GM21529 (cell line): ENCODE measurements at regions not wholly inside any gene's neighbourhood (a gene's known extent, or its start where the extent isn't known, plus 50 kb on each side); places are given as distances from the start of the nearest gene placed in this dataset.

Experiments used
- ATAC-seq: cut with Tn5 transposase; IDR thresholded peaks from one replicate; pipeline ENCODE4 v1.9.1; 2021; ENCODE audit not compliant: unreplicated experiment

DNA sequence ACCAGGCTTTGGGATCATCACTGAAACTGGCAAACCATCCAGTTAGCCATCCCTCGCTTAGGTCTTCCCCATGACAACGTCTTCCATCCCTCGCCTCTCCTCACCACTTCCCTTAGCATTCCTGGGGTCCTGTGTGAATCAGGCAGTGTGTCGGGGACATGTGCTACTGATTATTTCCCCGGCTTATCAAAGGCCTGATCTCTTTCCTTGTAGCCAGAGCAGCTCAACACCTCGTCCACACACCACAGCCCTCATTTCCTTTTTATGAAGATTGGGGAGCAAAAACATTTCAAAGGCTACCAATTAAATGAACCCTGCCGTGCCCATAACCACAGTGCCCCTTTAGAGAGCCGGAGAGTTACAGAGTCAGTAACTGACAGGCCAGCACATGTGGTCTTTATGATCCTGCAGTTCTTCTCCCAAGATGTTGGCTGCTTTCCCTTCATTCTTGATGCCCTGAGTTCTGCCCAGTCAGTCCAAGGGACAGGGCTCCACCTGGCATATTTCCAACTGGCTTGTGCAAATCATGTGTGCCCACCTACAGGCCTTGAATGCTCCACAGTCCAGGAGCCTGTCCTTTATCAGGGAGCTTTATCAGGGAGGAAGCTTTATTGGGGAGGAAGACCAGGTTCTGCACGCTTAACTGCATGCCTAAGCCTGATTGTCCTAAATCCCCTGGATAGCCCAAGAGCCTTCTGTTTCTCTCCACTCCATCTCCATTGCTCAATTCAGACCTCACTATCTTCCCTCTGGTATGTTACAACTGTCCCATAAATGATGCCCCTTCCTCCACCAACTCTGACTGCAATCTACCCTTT, 343.1 kb downstream of the CYRIA start:
- ATAC-seq = no peak

DNA sequence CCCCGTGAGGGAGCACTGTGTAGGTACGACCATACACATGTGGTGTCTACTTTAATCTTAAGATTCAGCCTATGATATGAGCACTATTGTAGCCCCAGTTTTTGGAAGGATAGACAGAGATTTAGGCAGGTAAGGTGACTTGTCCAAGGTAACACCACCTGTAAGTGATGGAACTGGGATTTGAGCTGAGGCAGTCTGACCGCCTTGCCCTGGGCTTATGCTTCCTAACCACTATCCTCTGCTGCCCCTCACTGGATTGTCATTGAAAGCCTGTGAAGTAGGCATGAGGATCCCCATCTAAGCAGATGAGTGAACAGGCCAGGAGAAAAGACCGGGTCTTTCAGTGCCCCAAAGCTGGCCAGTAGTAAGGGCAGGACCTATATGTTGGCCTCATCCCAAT, 343.8 kb downstream of the CYRIA start:
- ATAC-seq = no peak

DNA sequence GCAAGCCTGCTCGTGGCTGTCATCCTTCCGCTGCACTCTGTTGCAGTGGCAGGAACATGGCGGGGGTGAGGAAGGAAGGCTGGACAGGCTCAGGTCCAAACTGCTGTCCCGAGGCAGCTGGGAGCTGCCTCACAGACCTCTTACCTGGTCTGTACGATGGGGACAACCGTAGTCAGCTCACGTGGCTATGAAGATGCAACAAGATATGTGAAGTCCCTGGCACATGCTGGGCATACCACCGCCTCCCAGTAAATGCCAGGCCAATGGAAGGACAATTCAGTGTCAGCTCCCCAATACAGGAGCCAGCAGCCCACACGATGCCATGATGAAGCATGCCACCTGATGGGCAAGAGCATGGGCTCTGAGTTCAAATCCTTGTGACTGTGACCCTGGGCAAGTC, 344.4 kb downstream of the CYRIA start:
- ATAC-seq = no peak

DNA sequence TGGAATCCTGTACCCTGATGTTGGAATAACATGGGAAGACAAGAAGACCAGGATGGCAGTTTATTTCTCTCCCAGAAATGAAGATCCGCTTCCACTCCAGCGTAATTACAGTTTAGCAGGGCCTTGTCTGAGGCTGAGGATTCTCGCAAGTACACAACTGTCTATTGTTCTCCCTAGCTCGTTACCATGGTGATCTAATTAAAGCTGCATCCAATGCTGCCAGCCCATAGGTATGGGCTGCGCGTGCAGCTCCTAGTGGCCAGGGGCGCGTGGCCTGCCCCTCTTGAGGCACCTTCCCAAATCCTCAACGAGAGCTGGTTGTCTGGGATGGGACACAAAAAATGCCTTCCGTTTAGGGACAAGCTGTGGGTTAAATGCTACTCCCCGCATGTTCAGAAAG, 344.9 kb downstream of the CYRIA start:
- ATAC-seq = no peak

DNA sequence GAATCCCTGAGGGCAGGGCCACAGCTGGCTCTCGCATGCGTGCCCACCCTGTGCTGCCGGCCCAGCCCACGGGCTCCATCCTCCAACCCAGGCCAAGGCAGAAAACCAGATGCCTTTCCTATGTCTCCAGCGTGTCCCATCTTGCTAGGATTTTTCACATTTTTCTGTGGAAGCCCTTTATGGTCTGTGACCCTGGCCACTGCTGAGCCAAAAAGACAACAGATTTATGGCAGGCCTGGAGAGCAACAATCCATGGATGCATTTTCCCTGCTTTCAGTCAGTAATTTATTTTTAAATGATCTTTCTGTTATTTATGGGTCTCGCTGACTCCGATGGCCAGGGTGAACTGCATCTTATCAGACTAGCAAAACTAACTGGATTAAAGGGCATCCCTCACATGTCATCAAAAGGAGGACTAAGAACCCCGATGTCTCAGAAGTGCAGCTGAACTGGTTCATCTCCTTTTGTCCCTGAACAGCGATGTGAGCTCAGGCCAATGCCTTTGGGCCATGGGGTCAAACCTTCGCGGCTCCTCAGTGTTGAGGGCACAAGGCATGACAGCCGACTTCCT, 346.0 kb downstream of the CYRIA start:
- ATAC-seq = no peak

DNA sequence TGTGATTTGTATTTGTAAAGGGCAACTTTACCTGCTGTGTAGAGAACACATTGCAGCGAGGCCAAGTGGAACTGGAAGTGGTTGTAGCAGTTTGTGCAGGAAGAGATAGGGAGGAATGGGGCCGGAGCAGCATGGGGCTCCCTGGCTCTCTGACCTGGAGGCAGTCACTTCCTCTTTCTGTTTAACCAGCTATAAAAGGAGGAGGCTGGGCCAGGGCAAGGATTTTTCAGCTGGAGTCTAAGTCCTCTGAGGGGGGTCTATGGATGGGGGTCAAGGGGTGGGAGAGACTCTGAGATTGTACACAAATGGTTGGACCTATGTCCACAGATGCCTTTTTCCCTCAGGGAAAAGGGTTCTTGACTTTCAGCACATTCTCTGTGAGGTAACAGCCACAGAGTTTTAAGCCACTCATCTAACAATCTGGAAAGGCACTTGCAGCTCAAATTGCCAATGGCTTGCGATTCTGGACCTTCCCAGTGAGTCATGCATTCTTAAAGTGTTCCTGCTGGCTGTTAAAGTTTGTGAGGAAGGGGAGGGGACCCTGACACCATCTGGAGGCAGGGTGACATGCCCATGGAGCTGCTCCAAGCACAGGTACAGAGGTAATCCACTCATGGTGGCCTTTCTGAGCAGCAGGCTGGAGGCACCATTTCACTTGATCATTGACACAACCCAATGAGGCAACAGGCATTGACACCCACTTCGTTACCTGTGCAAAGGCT, 347.0 kb downstream of the CYRIA start:
- peak; percentile 67 for ATAC-seq

DNA sequence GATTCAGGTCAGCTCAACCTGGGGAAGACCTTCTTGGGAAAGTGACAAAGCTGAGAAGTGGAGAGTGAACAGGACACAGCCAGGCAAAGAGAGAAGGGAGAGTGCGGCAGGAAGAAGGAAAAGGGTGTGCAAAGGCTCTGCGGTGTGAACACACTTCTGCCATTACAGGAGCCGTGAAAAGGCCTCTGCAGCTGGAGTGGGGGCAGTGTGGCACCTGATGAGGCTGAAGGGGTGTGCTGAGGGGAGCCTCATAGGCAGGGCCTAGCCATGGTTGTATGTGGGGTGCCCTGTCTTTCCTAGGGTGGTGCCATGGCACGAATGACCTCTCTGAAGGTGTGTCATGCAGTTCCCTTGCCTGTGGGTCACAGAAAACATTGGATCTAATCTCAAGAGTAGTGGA, 347.6 kb downstream of the CYRIA start:
- ATAC-seq = peak; percentile 15

DNA sequence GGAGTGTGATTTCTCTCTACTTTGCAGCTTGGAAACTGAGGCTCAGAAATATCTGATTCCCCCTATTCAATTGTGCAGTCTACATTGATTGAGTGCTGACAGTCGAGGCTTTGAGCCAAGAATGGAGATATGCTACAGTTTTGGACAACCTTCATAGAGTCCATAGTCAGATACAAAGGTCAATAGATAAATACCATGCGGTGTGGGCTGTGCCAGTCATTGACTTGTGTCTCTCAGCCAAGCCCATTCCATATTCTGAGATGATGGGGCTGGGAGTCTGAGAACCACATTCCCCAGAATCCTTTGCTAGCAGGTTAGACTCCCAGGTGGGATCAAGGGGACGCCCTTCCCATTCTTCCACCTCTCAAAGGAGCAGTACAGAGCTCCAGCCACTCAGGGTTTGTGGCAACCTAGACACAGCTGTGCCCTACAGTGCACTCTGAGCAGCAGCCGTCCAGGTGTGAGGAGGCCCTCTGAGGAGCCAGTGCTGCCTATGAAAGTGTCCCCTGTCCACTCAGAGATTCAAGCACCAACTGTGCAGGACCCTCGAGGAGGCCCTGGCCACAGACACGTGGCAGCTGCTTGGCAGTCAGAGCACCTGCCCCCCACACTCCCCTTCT, 348.3 kb downstream of the CYRIA start:
- no peak for ATAC-seq

DNA sequence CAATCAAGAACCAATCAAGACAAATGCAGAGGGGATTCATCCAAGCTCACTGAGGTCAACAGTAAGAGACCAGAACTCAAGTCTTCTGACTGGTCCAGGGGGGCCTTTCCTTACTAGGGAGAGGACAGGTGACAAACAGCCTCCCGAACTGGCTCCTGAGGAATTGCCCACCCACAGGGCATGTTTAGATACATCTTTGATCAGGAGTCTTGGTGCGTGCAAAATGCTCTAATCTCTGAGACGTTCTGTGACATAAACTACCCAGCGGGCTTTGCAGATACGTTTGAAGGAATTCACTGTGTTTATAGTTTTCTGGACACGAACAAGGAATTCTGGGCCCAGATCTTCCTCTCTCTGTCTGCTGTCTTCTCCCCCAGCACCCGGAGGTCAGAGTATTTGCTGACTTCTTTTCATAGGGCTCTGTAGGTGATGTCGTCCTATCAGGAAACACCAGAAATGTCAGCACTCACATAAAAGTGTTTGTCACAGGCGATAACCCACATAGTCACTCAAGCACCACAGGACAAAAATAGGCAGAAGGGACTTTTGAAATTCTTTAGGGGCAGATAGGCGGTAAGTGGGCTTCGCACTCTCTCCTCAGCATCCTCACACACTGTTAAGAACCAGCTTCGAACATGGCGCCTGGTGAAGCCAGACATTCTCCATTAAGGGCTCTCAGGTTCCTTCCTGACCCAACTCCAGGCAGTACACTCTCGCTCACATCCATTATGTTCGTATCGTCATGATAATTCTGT, 349.0 kb downstream of the CYRIA start:
- ATAC-seq = no peak

DNA sequence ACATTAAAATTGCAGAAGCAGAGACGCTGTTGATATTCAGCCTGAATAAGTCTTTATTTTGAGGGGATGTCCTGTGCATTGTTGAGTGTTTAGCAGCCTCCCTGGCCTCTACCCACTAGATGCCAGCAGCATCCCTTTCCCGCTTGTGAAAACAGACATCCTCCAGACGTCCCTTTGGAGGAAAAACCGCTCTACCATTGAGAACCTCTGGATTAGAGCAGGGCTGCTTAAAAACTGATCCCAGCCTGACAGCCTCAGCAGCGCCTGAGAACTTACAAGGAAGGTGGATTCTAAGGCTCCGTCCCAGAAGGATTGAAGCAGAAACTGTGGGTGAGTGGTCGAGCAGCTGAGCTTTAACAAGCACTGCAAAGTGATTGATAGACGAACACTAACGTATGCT, 349.7 kb downstream of the CYRIA start:
- no peak for ATAC-seq

DNA sequence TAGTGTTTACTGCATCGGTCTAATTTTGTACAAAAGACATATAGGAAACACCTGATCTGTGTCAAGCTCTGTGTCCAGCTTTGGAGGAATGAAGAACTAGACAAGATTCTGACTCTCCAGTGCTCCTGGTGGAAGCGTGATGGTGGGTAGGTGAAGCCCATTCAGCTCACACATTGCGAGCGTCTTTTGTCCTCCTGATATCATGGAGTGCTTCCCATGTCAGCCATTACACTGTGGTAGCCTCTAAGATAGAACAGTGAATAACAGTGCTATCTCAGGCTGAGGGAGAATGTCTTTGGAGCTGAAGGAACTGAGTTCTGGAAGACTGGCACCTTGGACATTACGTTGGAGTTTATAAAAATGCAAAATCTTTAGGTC, 350.2 kb downstream of the CYRIA start:
- ATAC-seq = no peak

DNA sequence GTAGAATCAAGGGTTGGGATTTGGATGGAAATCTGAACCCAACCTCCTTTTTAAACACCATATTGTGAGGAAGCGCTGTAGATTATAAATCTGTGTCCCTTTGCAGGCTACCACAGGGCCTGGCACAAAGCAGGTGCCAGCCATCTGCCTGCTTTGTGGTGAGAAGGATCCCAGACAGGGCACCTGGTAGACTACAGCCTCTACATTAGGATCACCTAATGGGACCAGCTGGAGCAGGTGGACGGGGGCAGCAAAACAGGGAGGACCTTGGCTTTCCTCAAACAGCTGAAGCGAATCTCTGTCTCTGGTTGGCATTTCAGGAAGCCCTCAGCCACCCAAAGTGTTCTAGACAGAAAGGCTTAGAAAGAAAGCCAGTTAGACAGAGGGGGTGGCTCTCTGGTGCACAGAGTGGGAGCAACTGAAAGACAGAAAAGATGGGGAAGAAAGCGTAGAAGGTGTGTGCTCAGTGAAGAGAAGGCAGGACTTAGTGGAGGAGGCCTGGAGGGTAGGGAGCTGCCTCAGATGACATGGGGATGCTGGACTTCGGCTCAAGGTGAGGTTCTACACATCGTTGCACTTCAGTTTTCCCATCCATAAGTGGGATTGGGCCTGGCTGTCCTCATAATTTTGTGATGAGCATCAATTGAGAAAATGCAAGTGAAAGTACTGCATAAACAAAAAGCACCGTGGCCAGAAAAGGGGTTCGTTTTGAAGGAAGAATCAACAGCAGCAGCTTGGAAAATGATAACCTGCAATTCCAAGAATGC, 350.8 kb downstream of the CYRIA start:
- no peak for ATAC-seq

DNA sequence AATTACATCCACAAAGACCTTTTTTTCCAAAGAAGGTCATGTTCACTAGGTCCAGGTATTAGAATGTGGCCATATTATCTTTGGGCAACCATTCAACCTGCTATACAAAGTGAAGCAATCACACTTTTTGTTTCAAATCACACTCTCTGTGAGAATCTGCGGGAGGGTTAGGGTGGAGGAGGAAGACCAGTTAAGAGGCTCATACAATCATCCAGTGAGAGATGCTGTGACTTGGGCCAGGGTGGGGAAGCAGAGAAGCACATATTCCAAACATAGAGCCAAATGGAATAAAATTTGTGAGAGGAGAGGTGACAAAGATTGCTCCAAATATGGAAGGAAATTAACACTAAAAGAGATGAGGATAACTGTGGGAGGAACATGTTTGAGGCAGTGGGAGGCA, 351.6 kb downstream of the CYRIA start:
- no peak for ATAC-seq

DNA sequence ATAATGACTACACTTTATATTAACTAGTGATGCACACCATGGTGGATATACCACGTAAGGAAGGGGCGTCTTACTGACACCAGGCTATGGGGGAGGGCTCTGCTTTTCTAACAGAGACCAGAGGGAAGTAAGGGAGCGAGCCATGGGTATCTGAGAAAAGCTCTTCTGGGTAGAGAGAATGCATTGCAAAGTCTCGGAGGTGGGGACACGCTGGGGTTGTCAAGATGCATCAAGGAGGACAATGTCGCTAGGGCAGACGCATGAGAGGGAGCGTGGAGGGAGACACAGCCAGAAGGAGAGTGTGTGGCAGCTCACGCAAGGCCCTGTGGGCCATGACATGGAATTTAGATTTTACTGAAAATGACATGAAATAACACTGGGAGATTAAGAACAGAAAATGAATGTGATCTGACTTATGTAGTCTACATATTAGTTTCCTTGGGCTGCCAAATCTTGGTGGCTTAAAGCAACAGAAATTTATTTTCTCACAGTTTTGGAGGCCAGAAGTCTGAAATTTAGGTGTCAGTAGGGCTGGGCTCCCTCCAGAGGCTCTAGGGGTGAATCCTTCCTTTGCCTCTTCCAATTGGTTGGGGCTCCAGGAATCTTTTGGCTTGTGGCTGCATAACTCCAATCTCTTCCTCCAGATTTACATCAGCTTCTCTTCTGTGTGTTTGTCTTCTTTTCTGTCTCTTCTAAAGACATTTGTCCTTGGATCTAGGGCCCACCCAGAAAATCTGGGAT, 352.2 kb downstream of the CYRIA start:
- no peak for ATAC-seq

DNA sequence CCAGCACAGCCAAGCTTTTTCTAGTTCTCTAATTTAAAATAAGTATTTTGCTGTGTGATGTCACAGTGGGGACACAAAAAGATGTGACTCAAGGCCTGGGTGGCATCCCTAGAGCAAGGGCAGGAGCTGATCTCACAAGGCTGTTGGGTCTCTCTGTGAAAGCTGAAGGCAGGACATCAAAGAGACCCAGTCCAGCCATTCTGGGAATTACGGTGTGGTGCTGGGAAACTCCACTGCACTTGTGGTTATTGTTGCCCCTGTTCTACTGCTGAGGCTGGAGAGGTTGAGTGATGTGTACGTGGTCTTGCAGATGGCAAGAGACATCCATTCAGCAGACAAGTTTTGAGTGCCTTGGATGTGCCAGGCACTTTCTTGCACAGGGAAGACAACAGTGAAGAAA, 352.9 kb downstream of the CYRIA start:
- no peak for ATAC-seq

DNA sequence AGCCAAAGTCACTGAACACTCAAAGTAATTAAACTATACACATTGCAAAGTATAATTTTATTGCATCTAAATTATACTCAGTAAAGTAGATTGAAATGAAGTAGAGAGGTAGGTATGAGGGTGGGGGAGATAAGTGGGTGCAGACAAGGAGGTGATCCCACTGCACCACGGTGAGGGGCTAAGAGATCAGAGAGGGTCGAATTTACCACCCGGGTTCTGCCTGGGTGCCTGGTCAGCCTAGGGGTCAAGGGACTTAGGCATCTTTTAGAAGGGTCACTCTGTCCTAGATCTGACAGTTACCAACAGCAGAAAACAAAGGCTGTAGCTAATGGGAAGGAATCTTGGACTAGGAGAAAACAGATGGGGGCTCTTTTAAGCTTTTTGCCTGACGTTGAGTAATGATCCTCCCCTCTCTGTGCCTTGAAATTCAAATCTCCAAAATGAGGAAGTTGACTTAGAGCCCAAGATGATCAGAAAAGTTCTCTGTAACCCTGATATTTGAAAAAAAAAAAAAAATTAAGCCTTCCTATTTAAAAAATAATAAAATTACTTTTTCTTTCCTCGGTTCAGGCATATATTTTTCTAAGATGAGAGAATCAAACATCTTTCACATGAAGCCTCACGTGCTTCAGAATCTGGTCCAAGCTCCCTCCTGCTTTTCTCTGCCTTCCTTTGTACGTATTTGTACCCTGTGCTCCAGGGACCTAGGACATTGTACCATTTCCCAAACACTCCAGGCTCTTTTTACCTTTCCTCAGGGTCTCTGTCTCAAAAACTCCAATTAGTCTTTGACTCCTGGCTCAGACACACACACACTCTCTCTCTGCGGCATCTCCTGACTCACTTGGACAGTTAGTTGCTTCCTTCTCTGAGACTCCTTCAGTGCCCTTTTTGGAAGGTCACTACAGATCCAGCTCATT, 353.9 kb downstream of the CYRIA start:
- no peak for ATAC-seq

DNA sequence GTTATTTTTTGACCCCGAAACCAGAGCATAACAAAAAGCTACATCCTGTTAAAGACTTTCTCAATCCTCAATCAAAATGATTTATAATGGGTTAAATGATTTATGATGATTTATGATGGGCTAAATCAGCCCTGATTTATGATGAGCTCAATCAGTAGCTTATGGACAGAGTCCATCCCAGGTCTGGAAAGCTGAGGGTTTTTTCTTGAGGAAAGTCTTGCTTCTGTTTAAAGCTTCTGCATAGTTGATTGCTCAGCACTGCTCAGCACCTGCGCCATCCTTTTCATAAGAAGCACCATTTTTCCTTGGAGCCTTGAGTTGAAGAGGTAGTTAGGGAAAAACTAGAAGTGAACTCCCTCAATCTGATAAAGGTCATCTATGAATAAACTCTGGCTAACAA, 356.8 kb downstream of the CYRIA start:
- ATAC-seq = no peak

DNA sequence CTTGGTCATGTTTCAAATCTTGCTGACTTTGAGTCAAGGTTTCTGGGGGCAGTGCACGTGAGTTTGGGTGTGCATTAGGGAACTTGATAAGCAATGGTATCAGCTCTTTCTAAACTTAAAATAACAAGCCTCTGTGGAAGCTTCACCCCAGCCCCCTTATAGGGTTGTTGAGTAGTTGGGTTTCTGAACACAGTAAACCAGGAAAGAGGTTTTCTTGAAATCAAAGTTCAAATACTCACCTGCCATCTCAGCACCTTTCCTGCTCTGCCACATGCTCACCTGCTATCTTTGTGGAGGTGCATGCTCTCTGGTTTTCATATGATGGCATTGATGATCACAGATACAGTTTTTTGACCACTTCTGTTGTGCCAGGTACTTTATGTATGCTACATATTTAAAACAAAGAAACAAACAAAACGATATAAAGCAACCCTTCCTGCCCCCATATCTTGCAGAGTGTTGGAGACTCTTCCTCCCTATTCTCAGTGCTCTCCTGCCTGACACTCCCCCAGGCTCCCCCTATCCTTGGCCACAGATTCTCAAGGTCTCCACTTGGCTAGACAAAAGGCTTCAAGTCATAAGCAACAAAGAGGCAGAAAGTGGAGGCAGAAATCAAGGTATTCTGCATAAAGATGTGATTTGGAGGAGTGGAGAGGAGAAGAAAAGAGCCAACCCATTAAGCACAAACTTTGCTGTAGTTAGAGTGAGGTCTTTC, 360.6 kb downstream of the CYRIA start:
- ATAC-seq = no peak
